ENCODE measurements at regions not wholly inside any gene's neighbourhood (a gene's known extent, or its start where the extent isn't known, plus 50 kb on each side); places are given as distances from the start of the nearest gene placed in this dataset.

DNA sequence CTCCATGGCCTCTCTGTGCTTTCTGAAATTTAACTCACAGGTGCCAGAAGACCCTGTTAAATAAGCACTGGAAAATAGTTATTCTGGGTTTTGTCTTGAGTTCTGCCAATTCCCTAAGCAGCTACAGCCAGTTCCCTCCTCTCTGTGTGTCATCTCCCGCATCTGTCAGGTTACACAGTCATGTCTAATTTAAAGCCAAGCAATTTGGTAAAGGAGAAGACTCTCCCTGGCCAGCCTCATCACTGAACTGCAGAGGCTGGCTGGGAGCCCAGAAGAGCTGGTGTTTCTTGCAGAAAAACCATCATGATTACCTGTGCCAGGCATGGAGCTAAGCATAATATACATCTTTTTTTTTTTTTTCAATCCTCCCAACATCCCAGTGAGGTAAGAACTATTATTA lies 141.3 kb upstream of the ZNF366 start:
- no peak for DNase-seq (ENCODE audit: low read depth in 1 of 2, low spot score in 2 of 2)
- Histone ChIP-seq H4K91ac (replicated peaks; ENCODE audit: insufficient read length, low read length) (no peak overlapping the region), H3K79me1 (ENCODE audit: low read depth, low read length) (no peaks in the 10 kb centered on the region), H3K4me3 (ENCODE audit: extremely low read depth in 1 of 4, insufficient read depth in 2 of 4, low read depth in 3 of 4, low read length in 4 of 4) (no peak overlapping the region), H4K8ac (ENCODE audit: extremely low read depth, insufficient read depth, low read length) (no peak overlapping the region), H4K20me1 (replicated peaks in 1 of 2; ENCODE audit: control insufficient read depth in 1 of 2, insufficient read depth in 2 of 2, low read length in 2 of 2) (no peaks in the 10 kb centered on the region), H3K27me3 (replicated peaks in 1 of 4; ENCODE audit: control insufficient read depth in 3 of 4, extremely low read depth in 1 of 4, insufficient read depth in 3 of 4, low read length in 3 of 4) (no peaks in the 10 kb centered on the region; a peak in 1 of 7 replicates), H3K9me3 (ENCODE audit: insufficient read depth in 2 of 2, low read depth in 1 of 2, low read length in 1 of 2) (no peaks in the 10 kb centered on the region), H2BK5ac (ENCODE audit: low read depth, low read length) (no peak overlapping the region), H2AK5ac (ENCODE audit: low read depth, low read length) (no peak overlapping the region), H3K36me3 (ENCODE audit: control insufficient read depth in 2 of 4, insufficient read depth in 4 of 4, low read length in 3 of 4) (no peaks in the 10 kb centered on the region), H2BK15ac (ENCODE audit: low read length) (no peak overlapping the region), H3K18ac (ENCODE audit: extremely low read depth, low read length) (no peak overlapping the region), H2BK12ac (ENCODE audit: low read depth, low read length) (no peak overlapping the region), H3K4me2 (ENCODE audit: insufficient read depth in 1 of 2, low read depth in 2 of 2, low read length in 2 of 2) (no peak overlapping the region), H3K56ac (replicated peaks; ENCODE audit: insufficient read length, low read depth, low read length) (no peak overlapping the region), H3K14ac (ENCODE audit: insufficient read length) (no peak overlapping the region), H3K27ac (ENCODE audit: low read depth, low read length) (no peak overlapping the region), H2BK120ac (replicated peaks; ENCODE audit: low read depth, low read length) (no peak overlapping the region), H3K4ac (replicated peaks; ENCODE audit: insufficient read length, low read depth, low read length) (no peak overlapping the region), H3K23me2 (ENCODE audit: low read depth, low read length) (no peaks in the 10 kb centered on the region), H4K5ac (ENCODE audit: insufficient read length, low read depth, low read length) (no peak overlapping the region), H3K79me2 (ENCODE audit: control insufficient read depth in 1 of 2, insufficient read depth in 2 of 2, low read length in 2 of 2) (no peaks in the 10 kb centered on the region), H2BK20ac (ENCODE audit: low read length) (no peak overlapping the region), H3K23ac (ENCODE audit: insufficient read length) (no peak overlapping the region), H3K4me1 (replicated peaks in 1 of 4; ENCODE audit: control insufficient read depth in 3 of 4, insufficient read depth in 4 of 4, low read length in 3 of 4) (peaks cover 0 to under 1% (median 0%) of the 10 kb centered on the region in 4 experiments; a peak in 1 of 7 replicates), H3K9ac (replicated peaks in 1 of 4; ENCODE audit: extremely low read depth in 1 of 4, low read depth in 3 of 4, low read length in 3 of 4) (no peak overlapping the region), H2AFZ (ENCODE audit: low read length) (no peak overlapping the region)
- no peak for TF ChIP-seq GABPA (IDR thresholded peaks at IDR 0.05; ENCODE audit: borderline replicate concordance, insufficient read depth, low read length)
- TF ChIP-seq SIN3A (conservative IDR thresholded peaks at IDR 0.05 in 1 of 2, IDR thresholded peaks at IDR 0.05 in 1 of 2; ENCODE audit: low read depth in 1 of 2, low read length in 2 of 2): no peak
- no peak for TF ChIP-seq CTCF (IDR thresholded peaks at IDR 0.05; ENCODE audit: control extremely low read depth in 1 of 3, insufficient read depth in 1 of 3, low read depth in 1 of 3, low read length in 3 of 3)
- 95% methylated on average over 1 of the region's 1 CpG; no CpG with 5 or more reads in 1 of the 2 experiments for WGBS, 2 experiments (ENCODE audit: extremely low coverage in 1 of 2, insufficient coverage in 1 of 2, insufficient read length in 1 of 2, insufficient replicate concordance in 2 of 2, low coverage in 1 of 2, low lambda C conversion rate in 2 of 2, missing lambda C conversion rate in 1 of 2)
- CTCF ChIA-PET (ENCODE audit: partially characterized antibody): no interaction called here
- FAIRE-seq: no peak
- POLR2A ChIA-PET (ENCODE audit: partially characterized antibody): interaction anchor here (1.5 kb wide), 1 partner anchor 13 kb away, joined by 4 read pairs; no protein-coding TSS in a partner anchor

Data from H1 (cell line).